Left colon (tissue), 2 donors: ENCODE measurements at regions not wholly inside any gene's neighbourhood (a gene's known extent, or its start where the extent isn't known, plus 50 kb on each side); places are given as distances from the start of the nearest gene placed in this dataset.

Source experiments
- ATAC-seq: fragments of 200-7000 bp; cut with Tn5 transposase; one replicate; pipeline ENCODE4 v1.9.1; 2020; ENCODE audit warnings: mild to moderate bottlenecking, moderate library complexity
- DNase-seq, 2 donors: peaks; one replicate each; pipeline ENCODE4 v3.0.0-alpha.2; 2020
- intact Hi-C, 2 donors: fragments of 100-400 bp; cut with DNase I in 1 of 2; cut with micrococcal nuclease in 1 of 2; formaldehyde crosslinking; loops; one replicate each; pipeline versions ENCODE4 v1.11.2 to v1.14.0; 2022; cut with DNase I, micrococcal nuclease
- donor health status: DM: no; HTN: no; CAD: no.
- donor health status: DM: yes; HTN: yes; CAD: no.

GRCh38 chr18:77622009-77622692 is 372.5 kb downstream of the GALR1 start:
- ATAC-seq (no peak), DNase-seq (no peak)
- intact Hi-C loops: no loop called here

DNA sequence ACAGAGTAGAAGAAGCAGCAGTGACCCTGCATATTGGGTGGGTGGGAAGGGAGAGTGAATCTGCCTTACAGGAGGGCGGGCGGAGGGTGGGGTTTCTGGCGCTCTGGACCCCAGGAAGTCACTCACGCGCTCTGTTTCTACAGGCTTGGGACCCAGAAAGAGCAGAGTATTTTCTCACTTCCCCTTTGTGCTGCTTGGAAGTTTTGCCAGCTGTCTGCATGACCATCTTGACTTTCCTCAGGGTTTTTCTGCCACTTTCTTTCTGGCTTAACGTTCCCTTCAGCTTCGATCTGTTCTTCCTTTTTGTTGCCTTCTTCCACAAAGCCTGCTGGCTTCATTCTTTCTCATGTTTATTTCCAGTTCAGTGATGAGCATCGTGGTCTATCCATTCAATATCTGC is 383.1 kb downstream of the GALR1 start:
- DNase-seq (no peak), ATAC-seq (no peak)
- intact Hi-C loops: no loop called here

DNA sequence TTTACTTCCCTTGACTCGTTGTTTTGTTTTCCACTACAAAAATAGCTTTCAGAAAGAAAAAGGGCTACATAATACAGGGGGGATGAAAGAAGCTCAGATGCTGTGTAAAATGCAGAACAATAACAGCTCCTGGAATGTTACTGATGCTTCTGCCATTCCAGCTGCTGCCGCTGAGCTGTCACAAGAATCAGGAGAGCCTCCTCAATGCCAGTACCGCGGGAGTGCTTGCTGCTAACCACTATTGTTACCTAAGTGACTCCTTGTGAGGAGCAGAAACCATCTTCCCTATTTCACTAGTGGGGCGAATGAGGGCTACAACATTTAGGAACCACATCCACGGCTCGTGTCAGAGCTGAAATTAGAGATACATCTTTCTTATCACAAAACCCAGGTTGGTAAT is 384.8 kb downstream of the GALR1 start:
- intact Hi-C loops: no loop called here
- DNase-seq: no peak
- no peak for ATAC-seq

GRCh38 chr18:77635451-77635850 is 385.8 kb downstream of the GALR1 start:
- DNase-seq (no peak), ATAC-seq (no peak)
- intact Hi-C loops: no loop called here

DNA sequence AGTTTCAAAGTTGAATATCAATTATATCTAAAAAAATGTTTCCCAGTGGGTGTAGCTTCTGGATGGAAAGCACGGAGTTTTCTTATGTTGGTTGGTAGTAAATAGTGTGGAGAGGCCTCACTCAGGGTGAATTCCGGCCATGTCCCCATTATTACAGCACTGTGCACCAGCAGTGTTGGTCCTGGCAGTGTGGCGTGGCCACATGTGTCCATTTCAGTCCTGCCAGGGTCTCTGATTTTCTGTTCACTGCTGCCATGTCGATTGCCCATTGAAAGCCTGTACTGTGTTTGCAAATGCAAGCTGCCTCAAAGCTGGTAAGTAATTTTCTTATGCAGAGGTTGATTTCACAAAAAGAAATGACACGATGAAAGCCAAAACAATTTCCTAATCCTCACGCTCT is 386.2 kb downstream of the GALR1 start:
- intact Hi-C loops: no loop called here
- ATAC-seq (no peak), DNase-seq (no peak)

DNA sequence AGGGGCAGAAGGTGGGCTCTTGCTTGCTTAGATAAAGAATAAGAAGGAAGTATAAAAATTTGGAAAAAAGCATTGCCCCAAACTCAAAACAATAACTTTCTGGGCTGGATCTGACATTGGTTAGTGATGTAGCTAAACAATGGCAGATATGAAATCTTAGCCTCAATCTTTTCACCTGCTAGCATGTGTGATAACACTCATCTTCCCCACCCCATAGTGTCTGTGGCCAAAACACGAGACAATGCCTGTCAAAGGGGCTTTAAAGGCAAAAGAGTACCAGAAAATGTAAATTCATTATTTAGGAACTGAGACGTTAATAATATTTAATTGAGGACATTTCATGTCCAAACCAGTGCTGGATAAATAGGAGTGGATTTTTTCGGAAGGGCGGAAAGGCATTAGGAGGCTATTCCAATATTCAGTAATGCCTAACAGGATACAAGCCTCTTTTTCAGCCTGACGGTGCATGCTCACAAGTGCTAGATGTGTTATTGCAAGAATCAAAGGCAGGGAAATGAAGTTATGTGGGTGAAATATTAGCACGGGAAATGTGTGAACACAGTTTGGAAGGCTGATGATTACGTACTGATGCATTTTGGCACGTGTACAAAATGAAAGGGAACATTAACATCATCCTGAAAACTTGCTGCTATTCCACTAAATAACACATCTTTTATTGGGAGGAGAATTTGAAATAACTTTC is 395.7 kb downstream of the GALR1 start:
- intact Hi-C loops: no loop called here
- ATAC-seq (no peak), DNase-seq (no peak)

GRCh38 chr18:77647472-77647871 is 397.8 kb downstream of the GALR1 start:
- ATAC-seq: no peak
- intact Hi-C loops: no loop called here

GRCh38 chr18:77648411-77648810 is 398.8 kb downstream of the GALR1 start:
- DNase-seq (no peak), ATAC-seq (no peak)
- intact Hi-C loops: no loop called here

More at GRCh38 chr18:77647472-77647871, 397.8 kb downstream of the GALR1 start:
- no peak for DNase-seq

DNA sequence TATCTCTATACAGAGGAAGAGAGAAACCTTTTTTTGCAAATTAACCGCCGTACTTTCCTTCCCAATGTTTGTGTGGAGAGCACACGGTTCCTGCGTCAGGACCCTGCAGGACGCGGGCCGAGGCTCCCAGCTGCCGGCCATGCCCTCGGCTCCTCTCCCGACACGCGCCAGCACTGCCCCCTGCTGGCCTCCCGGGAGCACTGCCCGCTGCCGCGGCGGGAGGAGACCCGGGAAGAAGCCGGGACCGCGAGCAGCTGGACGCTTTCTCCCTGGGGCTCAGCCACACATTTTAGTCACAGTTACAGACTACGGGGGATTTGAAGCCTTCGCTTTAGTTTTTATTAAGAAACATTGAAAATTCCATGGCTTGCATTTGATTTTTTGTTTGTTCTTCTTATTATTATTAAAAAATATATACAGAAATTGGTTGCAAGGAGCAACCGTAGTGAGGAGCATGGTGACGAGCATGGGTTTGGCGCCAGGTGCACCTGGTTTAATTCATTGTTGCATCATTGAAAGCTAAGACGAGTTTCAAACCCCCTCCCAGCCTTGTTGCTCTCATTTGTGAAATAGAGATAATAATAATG is 401.2 kb downstream of the GALR1 start:
- intact Hi-C loops: no loop called here

DNA sequence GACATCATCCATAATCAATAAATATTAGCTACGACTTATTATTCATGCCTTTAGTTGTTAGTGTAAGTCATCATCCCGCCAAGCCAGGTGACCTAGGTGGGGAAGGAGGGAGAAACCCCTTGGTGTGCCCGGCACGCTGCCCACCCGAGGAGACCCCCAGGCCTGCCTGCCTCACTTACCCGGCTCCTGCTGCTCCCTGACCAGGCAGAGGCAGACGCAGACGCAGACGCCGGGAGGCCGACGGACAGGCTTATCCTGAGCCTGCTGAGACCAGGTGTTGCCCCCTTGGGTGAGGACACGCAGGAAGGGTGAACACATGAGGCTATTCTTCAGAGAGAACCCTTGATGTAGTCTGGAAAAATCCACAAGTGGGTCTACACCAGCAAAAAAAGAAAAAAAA is 401.8 kb downstream of the GALR1 start:
- intact Hi-C loops: no loop called here
- DNase-seq (no peak), ATAC-seq (no peak)

More for the DNA sequence above, 401.2 kb downstream of the GALR1 start:
- DNase-seq (peak; percentile 30 to 70), ATAC-seq (peak; percentile 84)

GRCh38 chr18:77653792-77654191 is 404.1 kb downstream of the GALR1 start:
- intact Hi-C loops: no loop called here
- ATAC-seq: no peak
- DNase-seq: no peak

- no peak for DNase-seq
- intact Hi-C loops: no loop called here
- no peak for ATAC-seq
Measured at GRCh38 chr18:77654302-77654701, 404.7 kb downstream of the GALR1 start.

- ATAC-seq: no peak
- intact Hi-C loops: no loop called here
- no peak for DNase-seq
Measured at GRCh38 chr18:77657651-77658298, 408.1 kb downstream of the GALR1 start.

DNA sequence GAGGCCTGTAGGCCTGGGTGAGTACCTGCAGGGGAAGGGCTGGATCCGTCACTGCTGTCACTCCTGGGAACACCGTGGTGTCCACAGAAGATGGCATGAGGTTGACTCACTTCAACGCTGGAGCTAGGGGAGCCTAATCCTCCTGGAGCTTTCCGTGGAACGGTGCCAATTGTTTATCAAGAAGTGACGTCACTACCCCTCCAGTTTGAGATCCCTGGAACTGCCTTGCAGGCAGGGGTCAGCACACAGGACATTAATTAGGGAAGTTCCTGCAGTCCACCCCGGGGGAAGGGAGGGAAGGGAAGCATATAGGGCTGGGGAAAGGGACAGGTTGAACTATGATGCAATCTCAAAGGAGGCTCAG is 408.6 kb downstream of the GALR1 start:
- ATAC-seq (no peak), DNase-seq (no peak)
- intact Hi-C loops: no loop called here

- DNase-seq (no peak), ATAC-seq (no peak)
- intact Hi-C loops: no loop called here
Measured at GRCh38 chr18:77658751-77659448, 409.3 kb downstream of the GALR1 start.

GRCh38 chr18:77666613-77667012 is 417.0 kb downstream of the GALR1 start:
- intact Hi-C loops: no loop called here
- no peak for DNase-seq
- ATAC-seq: no peak

DNA sequence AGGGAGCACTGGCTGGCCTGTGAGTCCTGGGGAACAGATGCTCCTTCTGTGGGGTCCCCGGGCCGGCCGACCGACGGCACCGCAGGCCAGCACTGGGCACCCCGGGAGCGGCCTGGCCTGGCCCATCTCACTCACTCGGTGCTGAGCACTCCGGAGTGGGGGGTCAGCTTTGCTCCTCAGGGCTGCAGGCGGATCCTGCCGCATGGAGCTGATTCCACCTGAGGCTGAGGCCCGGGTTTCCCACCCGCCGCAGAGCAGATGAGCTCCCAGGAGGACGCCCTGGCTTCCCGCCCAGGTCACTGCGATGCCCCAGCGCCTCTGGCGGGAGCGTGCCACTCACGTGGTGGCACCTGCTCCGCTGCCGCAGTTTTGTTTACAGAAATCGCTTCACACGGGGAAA is 418.6 kb downstream of the GALR1 start:
- intact Hi-C loops: no loop called here
- DNase-seq (no peak), ATAC-seq (no peak)

GRCh38 chr18:77669331-77669730 is 419.7 kb downstream of the GALR1 start:
- no peak for DNase-seq
- no peak for ATAC-seq
- intact Hi-C loops: no loop called here

DNA sequence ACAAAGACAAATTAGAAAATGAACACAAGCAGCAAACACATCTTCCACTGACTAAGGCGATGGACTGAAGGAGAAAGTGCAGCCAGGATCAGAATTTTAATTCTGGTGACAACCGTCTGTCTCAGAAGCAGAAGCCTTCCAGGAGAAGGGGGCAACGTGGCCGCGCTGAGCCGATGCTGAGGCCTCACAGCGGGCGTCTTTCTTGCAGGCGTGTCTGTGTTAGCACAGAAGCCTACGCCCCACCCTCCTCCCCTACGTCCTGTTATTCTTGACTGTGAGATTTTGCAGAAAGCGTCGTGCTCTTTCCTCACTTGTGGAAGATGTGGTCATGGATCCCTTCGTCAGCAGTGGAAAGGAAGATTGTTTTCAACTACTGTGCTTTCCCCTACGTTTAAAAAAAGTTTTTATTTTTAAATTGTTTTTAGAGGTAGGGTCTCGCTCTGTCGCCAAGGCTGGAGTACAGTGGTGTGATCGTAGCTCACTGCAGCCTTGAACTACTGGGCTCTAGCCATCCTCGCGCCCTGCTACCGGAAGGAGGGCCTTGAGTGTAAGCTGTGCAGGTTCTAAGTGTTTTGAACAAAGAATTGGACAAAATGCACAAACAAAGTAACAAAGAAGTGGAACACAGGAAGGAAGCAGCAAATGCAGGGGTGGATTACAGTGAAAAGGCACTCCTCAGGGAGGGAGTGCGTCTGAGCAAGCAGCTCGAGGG is 422.0 kb downstream of the GALR1 start:
- intact Hi-C loops: no loop called here
- no peak for DNase-seq
- ATAC-seq: no peak
